Kidney epithelial cell (primary cell): ENCODE measurements at regions not wholly inside any gene's neighbourhood (a gene's known extent, or its start where the extent isn't known, plus 50 kb on each side); places are given as distances from the start of the nearest gene placed in this dataset.

Experiments
- DNase-seq: peaks from one replicate; pipeline ENCODE4 v3.0.0-alpha.2; 2010; ENCODE audit warnings: low read depth
- H3K27me3 ChIP-seq: 2 replicates; pipeline ENCODE4 v1.6.0; 2011; ENCODE audit warnings: low read length; ENCODE audit not compliant: control insufficient read depth, insufficient read depth
- H3K36me3 ChIP-seq: 2 replicates; pipeline ENCODE4 v1.5.1; 2011; ENCODE audit warnings: low read length; ENCODE audit not compliant: control insufficient read depth, insufficient read depth
- H3K4me3 ChIP-seq: 2 replicates; pipeline ENCODE4 v1.5.1; 2011; ENCODE audit warnings: low read depth, mild to moderate bottlenecking, control low read depth, low read length
- TF ChIP-seq, protein P1 (sequence below): IDR thresholded peaks from 2 replicates; pipeline ENCODE4 v1.5.1; 2011; ENCODE audit warnings: mild to moderate bottlenecking, moderate library complexity, low read length, control low read depth, inconsistent platforms; ENCODE audit not compliant: insufficient read depth, poor library complexity, severe bottlenecking

DNA sequence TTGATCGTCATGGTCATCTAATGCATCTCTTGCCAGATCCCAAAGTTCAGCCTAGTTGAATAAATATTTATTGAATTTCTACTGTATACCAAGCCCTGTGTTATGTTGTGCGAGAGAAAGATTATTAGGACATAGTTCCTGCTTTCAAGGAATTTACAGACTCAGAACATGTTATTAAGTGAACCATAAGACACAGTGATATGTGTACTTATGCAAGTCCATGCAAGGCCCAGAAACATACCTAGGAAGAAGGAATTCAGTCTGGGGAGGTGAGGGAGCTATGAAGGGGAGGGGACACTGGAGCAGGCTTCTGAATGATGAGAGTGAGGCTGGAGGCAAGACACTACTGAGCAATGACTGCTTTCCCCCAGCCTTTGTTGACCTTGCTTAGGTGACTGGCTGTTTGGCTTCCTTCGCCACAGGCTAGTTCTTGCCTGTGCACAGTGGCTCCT is 81.4 kb downstream of the ACAA2 start:
- TF ChIP-seq, protein P1, sequence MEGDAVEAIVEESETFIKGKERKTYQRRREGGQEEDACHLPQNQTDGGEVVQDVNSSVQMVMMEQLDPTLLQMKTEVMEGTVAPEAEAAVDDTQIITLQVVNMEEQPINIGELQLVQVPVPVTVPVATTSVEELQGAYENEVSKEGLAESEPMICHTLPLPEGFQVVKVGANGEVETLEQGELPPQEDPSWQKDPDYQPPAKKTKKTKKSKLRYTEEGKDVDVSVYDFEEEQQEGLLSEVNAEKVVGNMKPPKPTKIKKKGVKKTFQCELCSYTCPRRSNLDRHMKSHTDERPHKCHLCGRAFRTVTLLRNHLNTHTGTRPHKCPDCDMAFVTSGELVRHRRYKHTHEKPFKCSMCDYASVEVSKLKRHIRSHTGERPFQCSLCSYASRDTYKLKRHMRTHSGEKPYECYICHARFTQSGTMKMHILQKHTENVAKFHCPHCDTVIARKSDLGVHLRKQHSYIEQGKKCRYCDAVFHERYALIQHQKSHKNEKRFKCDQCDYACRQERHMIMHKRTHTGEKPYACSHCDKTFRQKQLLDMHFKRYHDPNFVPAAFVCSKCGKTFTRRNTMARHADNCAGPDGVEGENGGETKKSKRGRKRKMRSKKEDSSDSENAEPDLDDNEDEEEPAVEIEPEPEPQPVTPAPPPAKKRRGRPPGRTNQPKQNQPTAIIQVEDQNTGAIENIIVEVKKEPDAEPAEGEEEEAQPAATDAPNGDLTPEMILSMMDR: no peak
- no peaks in the 10 kb centered on the region for H3K36me3 ChIP-seq
- H3K4me3 ChIP-seq: no peak overlapping the region
- DNase-seq: no peak
- H3K27me3 ChIP-seq: no peaks in the 10 kb centered on the region

DNA sequence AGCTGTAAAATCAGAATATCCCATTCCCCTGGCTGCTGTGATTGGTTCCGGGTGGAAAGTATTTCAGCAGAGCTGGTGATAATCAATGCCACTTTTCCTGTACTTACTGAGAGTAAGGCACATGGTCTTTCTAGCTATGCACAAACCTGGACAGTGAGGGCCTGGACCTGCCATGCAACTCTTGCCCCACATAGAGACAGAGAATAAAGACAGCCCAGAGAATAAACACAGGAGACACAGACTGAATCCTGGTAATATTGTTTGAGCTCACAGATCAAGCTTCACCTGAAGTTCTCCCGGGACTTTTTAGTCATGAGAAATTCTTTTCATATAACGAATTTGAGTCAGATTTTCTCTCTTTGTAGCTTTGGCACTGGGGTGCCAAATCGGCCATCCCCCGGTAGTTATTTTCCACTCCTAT is 81.9 kb downstream of the ACAA2 start:
- TF ChIP-seq, protein P1: no peak
- Histone ChIP-seq H3K36me3 (no peaks in the 10 kb centered on the region), H3K27me3 (no peaks in the 10 kb centered on the region), H3K4me3 (no peak overlapping the region)
- DNase-seq: no peak

DNA sequence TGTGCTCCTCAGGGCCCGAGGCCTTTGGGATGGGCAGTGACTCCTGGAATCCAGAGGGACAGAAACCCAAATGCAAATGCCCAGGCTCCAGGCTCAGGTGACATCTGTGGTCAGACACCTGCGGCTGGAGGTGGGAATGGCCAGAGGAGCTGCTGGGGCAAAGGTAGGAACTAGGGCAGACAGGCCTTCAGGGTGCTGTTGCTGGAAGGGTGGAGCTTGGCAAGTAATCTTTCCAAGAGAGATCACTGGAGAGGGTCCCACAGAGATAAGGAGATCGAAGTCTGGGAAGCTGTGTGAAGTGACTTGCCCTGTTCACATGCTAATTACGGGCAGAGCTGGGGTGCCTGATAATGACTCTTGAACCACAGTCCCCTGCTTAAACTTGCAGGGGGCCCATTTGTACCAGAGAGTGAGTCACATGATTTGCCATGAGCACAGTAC is 82.4 kb downstream of the ACAA2 start:
- no peaks in the 10 kb centered on the region for H3K36me3 ChIP-seq
- H3K4me3 ChIP-seq: no peak overlapping the region
- no peak for DNase-seq
- H3K27me3 ChIP-seq: no peaks in the 10 kb centered on the region
- TF ChIP-seq, protein P1: no peak

DNA sequence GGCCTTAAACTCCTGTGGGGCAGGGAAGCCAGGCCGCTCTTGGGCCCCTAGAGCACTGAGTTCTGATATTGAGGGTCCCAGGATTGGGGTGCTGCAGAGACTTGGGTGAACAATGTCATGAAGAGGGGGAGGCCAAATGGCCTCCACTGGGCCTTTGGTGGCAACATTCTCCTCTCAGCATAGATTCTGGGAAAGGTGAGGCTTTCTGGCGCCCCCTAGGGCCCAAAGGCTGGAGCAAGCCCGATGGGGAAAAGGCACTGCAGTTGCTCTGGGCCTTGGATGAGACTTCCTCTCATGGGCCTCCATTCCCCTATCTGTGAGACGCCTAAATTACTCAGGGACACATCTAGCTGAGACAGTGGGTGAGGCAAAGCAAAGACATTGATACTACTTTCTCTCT is 84.8 kb downstream of the ACAA2 start:
- H3K36me3 ChIP-seq: no peaks in the 10 kb centered on the region
- no peaks in the 10 kb centered on the region for H3K27me3 ChIP-seq
- TF ChIP-seq, protein P1: peak; percentile 72
- DNase-seq: no peak
- H3K4me3 ChIP-seq: no peak overlapping the region

DNA sequence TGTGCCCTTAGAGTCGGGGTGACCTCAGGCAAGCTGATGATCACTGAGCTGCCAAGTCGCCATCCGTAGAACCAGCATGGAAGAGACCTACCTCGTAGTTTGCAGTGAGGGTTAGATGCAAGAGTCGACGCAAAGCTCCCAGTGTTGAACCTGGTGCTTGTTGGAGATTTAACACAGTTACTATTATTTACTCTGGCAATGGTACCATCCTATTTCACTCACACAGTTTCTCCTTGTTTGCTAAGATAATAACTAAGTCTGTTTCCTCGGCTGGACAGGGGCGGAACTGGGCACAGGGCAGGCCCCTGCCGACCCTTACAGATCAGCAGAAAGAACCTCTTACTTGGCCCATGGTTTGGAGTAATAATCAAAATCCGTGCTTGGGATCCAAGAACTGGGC is 85.5 kb downstream of the ACAA2 start:
- H3K4me3 ChIP-seq: no peak overlapping the region
- DNase-seq: no peak
- TF ChIP-seq, protein P1: no peak
- no peaks in the 10 kb centered on the region for H3K27me3 ChIP-seq
- H3K36me3 ChIP-seq: no peaks in the 10 kb centered on the region

DNA sequence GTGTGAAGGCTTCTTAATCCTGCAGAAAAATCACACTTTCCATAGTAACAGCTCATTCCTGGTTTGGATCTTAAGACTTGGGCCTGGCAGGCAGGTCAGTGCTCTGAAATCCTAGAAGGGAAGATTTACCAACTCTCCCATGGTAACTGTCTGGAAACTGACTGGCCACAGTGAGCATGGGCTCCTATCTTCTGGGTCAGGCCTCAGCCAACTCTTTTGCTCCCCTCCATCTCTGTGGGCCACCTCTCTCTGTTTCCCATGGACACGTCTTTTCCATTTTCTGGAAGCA is 86.7 kb downstream of the ACAA2 start:
- TF ChIP-seq, protein P1: no peak
- Histone ChIP-seq H3K4me3 (no peak overlapping the region), H3K27me3 (no peaks in the 10 kb centered on the region), H3K36me3 (no peaks in the 10 kb centered on the region)
- DNase-seq: no peak
